ENCODE measurements at regions not wholly inside any gene's neighbourhood (a gene's known extent, or its start where the extent isn't known, plus 50 kb on each side); places are given as distances from the start of the nearest gene placed in this dataset.

- TF ChIP-seq CHD7 (IDR thresholded peaks at IDR 0.05; ENCODE audit: insufficient replicate concordance, low read length) (no peak), SIN3A (conservative IDR thresholded peaks at IDR 0.05 in 1 of 2, IDR thresholded peaks at IDR 0.05 in 1 of 2; ENCODE audit: low read depth in 1 of 2, low read length in 2 of 2) (no peak), CTBP2 (IDR thresholded peaks at IDR 0.05; ENCODE audit: borderline replicate concordance, insufficient read depth, insufficient read length, low read length) (no peak), KDM4A (IDR thresholded peaks at IDR 0.05; ENCODE audit: low read depth, low read length, severe bottlenecking) (no peak), CBX5 (IDR thresholded peaks at IDR 0.05; ENCODE audit: low read depth, low read length) (no peak), TCF12 (IDR thresholded peaks at IDR 0.05; ENCODE audit: low read depth, low read length) (no peak), BACH1 (IDR thresholded peaks at IDR 0.05; ENCODE audit: low read length) (no peak), ATF2 (IDR thresholded peaks at IDR 0.05; ENCODE audit: low read length) (no peak), TAF7 (optimal IDR thresholded peaks at IDR 0.05; ENCODE audit: borderline replicate concordance, low read depth, low read length) (no peak), KDM1A (IDR thresholded peaks at IDR 0.05; ENCODE audit: borderline replicate concordance, low read length) (no peak)
Observed at GRCh38 chr2:121900391-121900790, 144.9 kb downstream of the TSN start (continued).
